ENCODE measurements at regions not wholly inside any gene's neighbourhood (a gene's known extent, or its start where the extent isn't known, plus 50 kb on each side); places are given as distances from the start of the nearest gene placed in this dataset.
A peak's percentile ranks its signal among the peaks of the same experiment; 100 is the strongest.

DNA sequence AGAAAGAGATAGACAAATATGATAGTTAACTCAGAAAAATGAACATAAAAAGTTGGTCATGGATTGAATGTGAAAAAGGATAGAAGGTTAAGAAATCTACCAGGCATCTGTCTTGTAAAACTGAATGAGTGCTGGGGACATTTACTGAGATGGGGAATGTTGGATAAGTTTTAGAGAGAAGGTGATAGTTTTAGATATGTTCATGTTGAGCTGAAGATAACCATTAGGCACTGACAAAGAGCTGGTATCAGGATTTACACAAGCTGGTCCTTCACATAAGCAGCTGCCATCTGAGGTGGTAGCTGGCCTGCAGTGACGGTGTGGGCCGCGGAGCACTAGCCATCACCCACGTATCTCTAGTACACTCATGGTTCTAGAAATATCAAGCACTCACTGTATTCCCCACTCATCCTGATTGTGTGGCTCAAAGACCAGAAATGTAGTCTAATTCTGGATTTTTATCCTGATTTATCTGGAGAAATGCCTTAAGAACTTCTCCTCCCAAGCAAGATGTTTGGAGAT, 194.4 kb upstream of the KCNJ16 start:
- no peak overlapping the region for H2AFZ ChIP-seq (ENCODE audit: low read depth)
- TF ChIP-seq CHD2 (IDR thresholded peaks at IDR 0.05; ENCODE audit: low read length, partially characterized antibody) (no peak), FOXJ3 (CRISPR knock-in tag; IDR thresholded peaks at IDR 0.05) (no peak)
- TF ChIP-seq, protein P1, sequence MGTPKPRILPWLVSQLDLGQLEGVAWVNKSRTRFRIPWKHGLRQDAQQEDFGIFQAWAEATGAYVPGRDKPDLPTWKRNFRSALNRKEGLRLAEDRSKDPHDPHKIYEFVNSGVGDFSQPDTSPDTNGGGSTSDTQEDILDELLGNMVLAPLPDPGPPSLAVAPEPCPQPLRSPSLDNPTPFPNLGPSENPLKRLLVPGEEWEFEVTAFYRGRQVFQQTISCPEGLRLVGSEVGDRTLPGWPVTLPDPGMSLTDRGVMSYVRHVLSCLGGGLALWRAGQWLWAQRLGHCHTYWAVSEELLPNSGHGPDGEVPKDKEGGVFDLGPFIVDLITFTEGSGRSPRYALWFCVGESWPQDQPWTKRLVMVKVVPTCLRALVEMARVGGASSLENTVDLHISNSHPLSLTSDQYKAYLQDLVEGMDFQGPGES (IDR thresholded peaks at IDR 0.05; ENCODE audit: low read depth, low read length) = no peak
- no peaks in the 10 kb centered on the region for H3K9me2 ChIP-seq
- H3K27me3 ChIP-seq (ENCODE audit: insufficient read depth) = no peaks in the 10 kb centered on the region
- no peak overlapping the region for H3K27ac ChIP-seq (ENCODE audit: low read depth in 2 of 2, low read length in 1 of 2)
- H3K9me3 ChIP-seq = 0 out of 2 replicates have a peak, but pooled peaks cover 5% of the 10 kb centered on the region
- no peaks in the 10 kb centered on the region for H3K79me2 ChIP-seq (ENCODE audit: insufficient read depth)
- no peak overlapping the region for H3K4me2 ChIP-seq
- 88% methylated on average over 4 of the region's 4 CpGs for WGBS (ENCODE audit: low lambda C conversion rate)
- ChIA-PET POLR2A (no interaction called here), CTCF (interaction anchor here (1.3 kb wide), 1 partner anchor 9 kb away, joined by 3 read pairs; no protein-coding TSS in a partner anchor)
- DNase-seq = no peak
- H4K20me1 ChIP-seq (ENCODE audit: insufficient read depth) = no peaks in the 10 kb centered on the region
- H3K4me3 ChIP-seq (ENCODE audit: low read depth in 2 of 2, low read length in 1 of 2) = no peak overlapping the region
- H3F3A ChIP-seq (replicated peaks; ENCODE audit: insufficient read depth) = peaks cover 20% of the 10 kb centered on the region
- H3K9ac ChIP-seq = no peak overlapping the region
- 0 out of 4 replicates have a peak, but pooled peaks cover 0 to 4% of the 10 kb centered on the region in 2 experiments for H3K4me1 ChIP-seq (ENCODE audit: control insufficient read depth in 1 of 2, insufficient read depth in 2 of 2, low read depth in 1 of 2, low read length in 1 of 2)
- H3K36me3 ChIP-seq (replicated peaks in 1 of 2; ENCODE audit: control insufficient read depth in 1 of 2, insufficient read depth in 2 of 2, low read length in 1 of 2) = no peaks in the 10 kb centered on the region

DNA sequence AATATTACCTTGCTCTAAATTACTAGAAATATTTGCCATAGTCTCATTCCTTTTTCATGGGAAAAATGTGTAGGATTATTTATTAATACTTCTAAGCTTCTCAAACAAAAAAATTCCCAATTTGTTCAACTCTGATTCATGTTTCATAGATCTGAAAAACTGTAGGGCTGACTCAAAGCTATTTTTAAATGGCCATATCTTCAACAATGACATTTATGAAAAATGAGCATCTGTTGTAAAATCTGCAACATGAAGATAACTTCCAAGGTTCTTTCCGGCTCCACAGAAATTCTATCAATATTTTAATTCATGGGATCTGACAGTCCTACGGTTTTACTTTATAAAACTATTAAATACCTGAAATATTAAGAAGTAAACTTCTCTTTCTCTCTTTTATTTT, 192.7 kb upstream of the KCNJ16 start:
- ChIA-PET CTCF (interaction anchor here (0.7 to 1.6 kb wide), 2 partner anchors 9 to 85 kb away, joined by 3 read pairs; no protein-coding TSS in a partner anchor), POLR2A (no interaction called here)
- Histone ChIP-seq H3K27me3 (ENCODE audit: insufficient read depth) (no peaks in the 10 kb centered on the region), H3K4me3 (ENCODE audit: low read depth in 2 of 2, low read length in 1 of 2) (no peak overlapping the region), H3F3A (replicated peaks; ENCODE audit: insufficient read depth) (peaks cover 20% of the 10 kb centered on the region), H2AFZ (ENCODE audit: low read depth) (no peak overlapping the region), H3K4me1 (ENCODE audit: control insufficient read depth in 1 of 2, insufficient read depth in 2 of 2, low read depth in 1 of 2, low read length in 1 of 2) (0 out of 4 replicates have a peak, but pooled peaks cover 0 to 4% of the 10 kb centered on the region in 2 experiments), H3K4me2 (no peak overlapping the region), H3K9ac (no peak overlapping the region), H3K36me3 (replicated peaks in 1 of 2; ENCODE audit: control insufficient read depth in 1 of 2, insufficient read depth in 2 of 2, low read length in 1 of 2) (no peaks in the 10 kb centered on the region), H3K27ac (ENCODE audit: low read depth in 2 of 2, low read length in 1 of 2) (no peak overlapping the region), H4K20me1 (ENCODE audit: insufficient read depth) (no peaks in the 10 kb centered on the region), H3K9me3 (0 out of 2 replicates have a peak, but pooled peaks cover 5% of the 10 kb centered on the region), H3K9me2 (no peaks in the 10 kb centered on the region), H3K79me2 (ENCODE audit: insufficient read depth) (no peaks in the 10 kb centered on the region)
- 82% methylated on average over 2 of the region's 2 CpGs for WGBS (ENCODE audit: low lambda C conversion rate)
- DNase-seq = no peak
- TF ChIP-seq JUND (IDR thresholded peaks at IDR 0.05) (no peak), MEF2A (IDR thresholded peaks at IDR 0.05; ENCODE audit: borderline replicate concordance, low read depth) (peak; percentile 53; the same call in 1 of the 2 replicates), EP300 (IDR thresholded peaks at IDR 0.05; ENCODE audit: borderline replicate concordance in 1 of 2, low read depth in 1 of 2, low read length in 1 of 2) (0 out of 4 replicates have a peak, but pooled peaks of 1 of the 2 experiments have one; percentile 10), FOSL2 (IDR thresholded peaks at IDR 0.05; ENCODE audit: borderline replicate concordance, low read depth) (peak; percentile 3; the same call in 1 of the 2 replicates), CHD2 (IDR thresholded peaks at IDR 0.05; ENCODE audit: low read length, partially characterized antibody) (no peak)
- TF ChIP-seq, protein P2, sequence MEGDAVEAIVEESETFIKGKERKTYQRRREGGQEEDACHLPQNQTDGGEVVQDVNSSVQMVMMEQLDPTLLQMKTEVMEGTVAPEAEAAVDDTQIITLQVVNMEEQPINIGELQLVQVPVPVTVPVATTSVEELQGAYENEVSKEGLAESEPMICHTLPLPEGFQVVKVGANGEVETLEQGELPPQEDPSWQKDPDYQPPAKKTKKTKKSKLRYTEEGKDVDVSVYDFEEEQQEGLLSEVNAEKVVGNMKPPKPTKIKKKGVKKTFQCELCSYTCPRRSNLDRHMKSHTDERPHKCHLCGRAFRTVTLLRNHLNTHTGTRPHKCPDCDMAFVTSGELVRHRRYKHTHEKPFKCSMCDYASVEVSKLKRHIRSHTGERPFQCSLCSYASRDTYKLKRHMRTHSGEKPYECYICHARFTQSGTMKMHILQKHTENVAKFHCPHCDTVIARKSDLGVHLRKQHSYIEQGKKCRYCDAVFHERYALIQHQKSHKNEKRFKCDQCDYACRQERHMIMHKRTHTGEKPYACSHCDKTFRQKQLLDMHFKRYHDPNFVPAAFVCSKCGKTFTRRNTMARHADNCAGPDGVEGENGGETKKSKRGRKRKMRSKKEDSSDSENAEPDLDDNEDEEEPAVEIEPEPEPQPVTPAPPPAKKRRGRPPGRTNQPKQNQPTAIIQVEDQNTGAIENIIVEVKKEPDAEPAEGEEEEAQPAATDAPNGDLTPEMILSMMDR (IDR thresholded peaks at IDR 0.05) = no peak
- TF ChIP-seq, protein P3, sequence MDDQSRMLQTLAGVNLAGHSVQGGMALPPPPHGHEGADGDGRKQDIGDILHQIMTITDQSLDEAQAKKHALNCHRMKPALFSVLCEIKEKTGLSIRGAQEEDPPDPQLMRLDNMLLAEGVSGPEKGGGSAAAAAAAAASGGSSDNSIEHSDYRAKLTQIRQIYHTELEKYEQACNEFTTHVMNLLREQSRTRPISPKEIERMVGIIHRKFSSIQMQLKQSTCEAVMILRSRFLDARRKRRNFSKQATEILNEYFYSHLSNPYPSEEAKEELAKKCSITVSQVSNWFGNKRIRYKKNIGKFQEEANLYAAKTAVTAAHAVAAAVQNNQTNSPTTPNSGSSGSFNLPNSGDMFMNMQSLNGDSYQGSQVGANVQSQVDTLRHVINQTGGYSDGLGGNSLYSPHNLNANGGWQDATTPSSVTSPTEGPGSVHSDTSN (IDR thresholded peaks at IDR 0.05) = peak; percentile 60; the same call in 1 of the 2 replicates
- TF ChIP-seq, protein P4, sequence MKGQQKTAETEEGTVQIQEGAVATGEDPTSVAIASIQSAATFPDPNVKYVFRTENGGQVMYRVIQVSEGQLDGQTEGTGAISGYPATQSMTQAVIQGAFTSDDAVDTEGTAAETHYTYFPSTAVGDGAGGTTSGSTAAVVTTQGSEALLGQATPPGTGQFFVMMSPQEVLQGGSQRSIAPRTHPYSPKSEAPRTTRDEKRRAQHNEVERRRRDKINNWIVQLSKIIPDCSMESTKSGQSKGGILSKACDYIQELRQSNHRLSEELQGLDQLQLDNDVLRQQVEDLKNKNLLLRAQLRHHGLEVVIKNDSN (IDR thresholded peaks at IDR 0.05; ENCODE audit: borderline replicate concordance, low read depth) = no peak

Measured in SK-N-SH (cell line).